ENCODE measurements at regions not wholly inside any gene's neighbourhood (a gene's known extent, or its start where the extent isn't known, plus 50 kb on each side); places are given as distances from the start of the nearest gene placed in this dataset.

DNA sequence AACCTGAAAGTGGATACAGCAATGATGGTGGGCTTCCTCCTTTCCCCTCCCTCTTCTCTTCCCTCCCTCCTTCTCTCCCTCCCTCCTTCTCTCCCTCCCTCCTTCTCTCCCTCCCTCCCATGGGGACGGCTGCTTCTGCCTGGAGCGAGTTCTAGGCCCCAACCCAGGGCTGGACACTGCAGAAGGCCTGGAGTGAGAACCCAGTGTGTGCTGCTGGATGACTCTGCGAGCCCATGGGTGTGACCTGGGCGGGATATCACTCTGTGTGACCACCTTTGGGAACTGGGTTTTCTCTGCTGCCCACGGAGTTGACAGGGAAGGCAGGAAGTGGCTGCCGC, 242.6 kb upstream of the GSE1 start:
- DNase-seq: no peak

DNA sequence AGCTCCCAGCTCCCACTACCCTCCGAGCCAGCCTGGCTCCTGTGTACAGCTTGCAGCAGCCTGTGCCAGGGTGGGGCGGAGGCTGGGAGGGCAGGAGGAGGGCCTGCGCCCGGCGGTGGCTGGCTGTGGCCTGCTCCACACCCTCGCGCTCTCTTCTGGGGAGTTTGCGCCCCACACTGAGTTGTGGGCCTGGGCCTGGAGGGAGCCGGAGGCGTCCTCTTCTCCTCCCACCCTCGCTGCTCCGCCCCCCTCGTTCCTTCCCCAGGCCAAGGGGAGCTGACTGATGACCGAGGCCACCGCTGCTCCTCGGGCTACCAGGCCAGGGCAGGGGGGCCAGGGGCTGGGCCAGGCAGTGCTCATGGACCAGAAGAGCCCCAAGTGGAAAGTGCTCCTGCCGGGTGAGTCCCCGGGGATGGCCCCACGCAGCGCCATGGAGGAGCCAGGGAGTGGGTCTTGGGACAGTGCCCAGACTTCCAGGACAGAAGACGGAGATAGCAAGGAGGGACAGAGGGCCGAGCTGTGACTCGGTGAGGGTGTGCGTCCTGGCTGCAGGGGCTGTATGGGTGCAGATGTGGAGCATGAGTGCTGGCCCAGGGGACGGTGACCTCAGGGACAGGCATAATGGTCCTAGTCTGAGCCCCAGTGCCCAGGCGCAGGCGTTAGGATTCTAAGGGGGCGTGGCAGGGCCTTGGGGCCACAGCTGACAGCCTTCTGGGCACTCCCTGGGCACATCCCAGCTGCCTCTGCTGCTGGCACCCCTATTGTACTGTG, 242.1 kb upstream of the GSE1 start:
- no peak for DNase-seq

DNA sequence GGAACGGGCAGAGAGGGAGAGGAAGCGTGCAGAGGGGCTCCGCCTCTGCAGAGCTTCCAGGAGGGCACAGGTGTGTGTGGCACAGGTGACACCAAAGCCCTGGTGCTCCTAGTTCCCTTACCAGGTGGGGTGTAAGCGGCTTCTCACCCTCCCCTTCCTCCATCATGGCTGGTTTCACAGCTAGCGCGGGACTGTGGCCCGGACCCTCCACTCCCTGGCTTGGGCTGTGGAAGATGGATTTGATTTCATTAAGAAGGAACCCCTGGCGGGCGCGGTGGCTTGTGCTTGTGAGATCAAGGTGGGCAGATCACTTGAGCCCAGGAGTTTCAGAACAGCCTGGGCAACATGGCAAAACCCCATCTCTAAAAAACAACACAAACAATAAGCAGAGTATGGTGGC, 241.2 kb upstream of the GSE1 start:
- DNase-seq: no peak

DNA sequence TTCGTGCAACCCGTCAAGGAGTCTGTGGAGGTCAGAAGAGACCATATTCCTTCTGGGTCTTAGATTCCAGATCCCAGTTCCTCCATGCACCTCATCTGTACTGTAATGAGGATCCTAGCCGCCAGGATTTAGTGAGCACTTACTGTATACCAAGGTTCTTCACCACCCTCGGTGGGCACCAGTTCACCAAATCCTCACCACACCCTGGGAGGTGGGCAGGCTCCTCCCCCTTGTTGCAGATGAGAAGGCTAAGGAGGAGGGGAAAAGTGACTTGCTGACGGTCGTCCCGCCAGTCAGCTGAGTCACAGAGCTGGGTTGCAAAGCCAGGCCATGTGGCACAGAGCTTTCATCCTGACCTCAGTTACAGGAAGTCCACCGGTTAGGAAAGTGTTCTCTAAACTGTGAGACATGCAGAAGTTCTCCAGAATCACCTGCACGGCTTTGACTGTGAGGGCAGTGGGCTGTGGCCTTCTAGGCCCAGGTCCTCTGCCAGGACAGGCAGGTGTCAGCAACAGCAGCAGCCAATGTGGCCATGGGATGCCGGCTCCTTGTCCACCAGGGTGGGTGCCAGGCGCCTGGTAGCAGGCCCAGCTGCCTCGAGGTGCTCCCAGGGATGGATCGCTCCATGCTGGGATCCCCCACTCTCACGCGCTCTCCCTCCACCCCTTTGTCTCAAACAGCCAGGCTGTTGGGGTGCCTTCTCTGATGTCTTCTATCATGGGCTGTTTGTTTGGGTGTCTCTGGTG, 240.3 kb upstream of the GSE1 start:
- peak; percentile 50 for DNase-seq

DNA sequence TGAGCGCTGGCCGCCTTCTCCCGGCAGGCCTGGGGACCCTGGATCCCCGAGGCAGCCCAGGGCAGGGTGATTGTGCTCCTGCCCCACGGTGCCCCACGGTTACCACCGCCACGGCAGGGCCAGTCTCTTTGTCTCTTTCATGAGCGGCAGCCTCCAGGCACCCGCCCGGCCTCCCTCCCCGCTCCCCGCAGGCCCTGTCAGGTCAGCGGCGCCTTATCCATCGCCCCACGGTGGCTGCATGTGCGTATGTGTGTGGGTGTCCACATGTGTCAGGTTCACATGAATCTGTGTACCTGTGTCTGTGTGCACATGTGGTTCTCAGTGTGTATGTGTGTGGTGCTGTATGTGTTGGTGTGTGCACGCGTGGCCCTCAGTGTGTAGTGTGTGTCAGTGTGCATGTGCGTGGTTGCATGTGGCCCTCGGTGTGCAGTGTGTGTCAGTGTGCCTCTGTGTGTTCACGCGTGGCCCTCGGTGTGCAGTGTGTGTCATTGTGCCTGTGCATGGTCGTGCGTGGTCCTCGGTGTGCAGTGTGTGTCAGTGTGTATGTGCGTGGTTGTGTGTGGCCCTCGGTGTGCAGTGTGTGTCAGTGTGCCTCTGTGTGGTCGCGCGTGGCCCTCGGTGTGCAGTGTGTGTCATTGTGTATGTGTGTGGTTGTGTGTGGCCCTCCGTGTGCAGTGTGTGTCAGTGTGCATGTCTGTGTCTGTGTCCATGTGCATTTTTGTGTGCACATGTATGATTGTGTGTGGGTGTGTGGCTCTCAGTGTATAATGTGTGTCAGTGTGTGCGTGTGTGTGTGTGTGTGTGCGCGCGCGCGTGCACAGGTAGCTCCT, 239.2 kb upstream of the GSE1 start:
- DNase-seq: no peak

DNA sequence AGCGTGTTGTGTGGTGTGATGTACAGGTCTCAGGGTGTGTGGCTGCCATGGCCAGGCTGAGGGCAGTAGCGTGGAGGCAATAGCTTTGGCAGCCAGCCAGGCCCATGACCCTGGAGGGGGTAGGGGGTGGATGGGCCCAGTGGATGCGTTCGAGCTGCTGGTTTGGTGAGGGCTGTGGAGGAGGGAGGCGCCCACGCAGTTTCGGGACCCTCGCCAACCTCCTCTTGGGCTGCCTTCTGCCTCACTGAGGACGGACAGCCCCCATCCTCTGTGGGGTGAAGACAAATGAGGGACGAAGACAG, 238.6 kb upstream of the GSE1 start:
- DNase-seq: no peak

DNA sequence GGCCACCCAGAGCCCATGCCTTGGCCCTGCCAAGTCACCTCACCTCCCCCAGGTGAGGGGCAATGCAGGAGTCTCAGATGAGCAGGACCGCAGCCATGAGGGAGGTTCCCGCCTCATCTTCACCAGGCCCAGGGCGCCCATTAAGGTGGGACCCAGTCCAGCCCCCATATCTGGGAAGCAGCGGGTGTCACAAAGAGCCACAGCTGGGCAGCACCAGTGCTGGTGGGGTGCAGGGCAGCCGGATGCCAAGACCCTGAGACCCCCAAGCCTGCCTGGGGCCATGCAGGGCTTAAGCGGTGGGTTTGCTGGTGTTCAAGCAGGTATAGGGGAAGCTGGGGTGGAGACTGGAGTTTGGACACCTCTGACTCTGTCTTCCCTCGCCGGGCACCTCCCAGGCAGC, 237.8 kb upstream of the GSE1 start:
- no peak for DNase-seq

DNA sequence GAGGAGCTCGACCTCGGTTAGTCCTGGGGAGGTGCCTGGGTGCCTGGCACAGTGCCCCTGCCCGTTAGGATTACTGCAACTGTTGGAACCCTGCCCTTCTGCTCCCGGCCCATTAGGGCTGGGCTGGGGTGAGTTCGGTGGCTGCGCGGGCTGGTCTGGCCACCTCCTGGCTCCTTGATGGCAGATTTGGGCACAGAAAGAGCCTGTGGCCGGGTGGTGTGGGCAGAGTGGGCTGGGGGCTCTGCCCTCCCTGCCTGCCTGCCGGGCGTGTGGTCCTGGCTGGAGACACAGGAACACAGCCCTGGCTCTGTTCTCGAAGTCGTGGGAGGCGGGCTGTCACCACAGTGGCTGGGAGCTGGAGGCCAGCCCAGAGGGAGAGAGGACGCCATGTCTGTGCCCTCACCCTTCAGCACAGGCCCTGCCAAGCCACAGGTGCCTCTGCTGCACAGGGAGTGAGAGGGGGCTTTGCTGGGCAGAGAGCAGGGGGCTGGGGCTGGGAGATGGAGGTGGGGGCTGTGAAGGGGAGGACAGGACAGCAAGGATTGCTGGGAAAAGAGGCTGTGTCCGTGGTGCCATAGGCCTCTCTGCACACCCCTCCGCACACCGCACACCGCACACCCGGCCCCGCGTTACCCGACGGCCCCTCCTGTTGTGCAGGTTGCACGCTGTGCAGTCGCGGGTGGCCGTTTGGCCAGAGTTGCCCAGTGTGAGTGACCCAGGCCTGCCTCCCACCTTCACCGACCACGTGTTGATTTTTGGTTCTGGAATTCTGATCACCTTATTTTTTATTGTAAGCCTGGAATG, 236.6 kb upstream of the GSE1 start:
- no peak for DNase-seq

DNA sequence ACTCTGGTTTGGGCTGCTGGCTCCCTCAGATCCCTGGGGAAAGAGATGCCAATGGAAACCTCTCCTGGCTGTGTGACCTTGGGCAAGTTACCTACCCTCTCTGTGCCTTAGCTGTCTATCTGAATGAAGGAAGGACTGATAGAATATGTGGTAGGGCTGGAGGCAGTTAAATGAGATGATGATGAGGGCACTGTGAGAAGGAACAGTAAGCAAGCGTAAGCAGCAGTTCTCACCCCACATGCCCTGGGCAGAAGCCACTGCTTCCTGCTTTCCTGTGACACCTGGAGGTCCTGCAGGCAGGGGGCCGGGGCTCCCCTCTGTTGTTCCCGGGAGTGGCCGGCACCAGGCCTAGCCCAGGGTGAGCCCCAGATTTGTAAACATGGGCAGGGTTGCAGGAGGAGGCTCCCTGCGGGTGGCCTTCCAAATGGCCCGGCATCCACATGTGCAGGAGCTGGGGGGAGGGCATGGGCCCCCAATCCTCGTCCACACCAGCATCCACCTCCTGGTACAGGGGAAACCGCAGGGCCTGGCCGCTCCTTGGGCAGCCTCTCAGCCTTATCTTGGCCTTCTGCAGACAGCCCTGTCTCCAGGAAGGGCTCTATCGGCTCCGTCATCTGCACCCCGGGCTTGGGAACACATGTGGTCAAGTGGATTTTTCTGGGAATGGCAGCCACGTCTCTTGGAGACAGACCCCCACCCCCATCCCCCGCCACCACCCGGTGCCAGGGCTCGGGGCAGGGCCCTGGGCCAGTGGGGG, 235.6 kb upstream of the GSE1 start:
- no peak for DNase-seq

DNA sequence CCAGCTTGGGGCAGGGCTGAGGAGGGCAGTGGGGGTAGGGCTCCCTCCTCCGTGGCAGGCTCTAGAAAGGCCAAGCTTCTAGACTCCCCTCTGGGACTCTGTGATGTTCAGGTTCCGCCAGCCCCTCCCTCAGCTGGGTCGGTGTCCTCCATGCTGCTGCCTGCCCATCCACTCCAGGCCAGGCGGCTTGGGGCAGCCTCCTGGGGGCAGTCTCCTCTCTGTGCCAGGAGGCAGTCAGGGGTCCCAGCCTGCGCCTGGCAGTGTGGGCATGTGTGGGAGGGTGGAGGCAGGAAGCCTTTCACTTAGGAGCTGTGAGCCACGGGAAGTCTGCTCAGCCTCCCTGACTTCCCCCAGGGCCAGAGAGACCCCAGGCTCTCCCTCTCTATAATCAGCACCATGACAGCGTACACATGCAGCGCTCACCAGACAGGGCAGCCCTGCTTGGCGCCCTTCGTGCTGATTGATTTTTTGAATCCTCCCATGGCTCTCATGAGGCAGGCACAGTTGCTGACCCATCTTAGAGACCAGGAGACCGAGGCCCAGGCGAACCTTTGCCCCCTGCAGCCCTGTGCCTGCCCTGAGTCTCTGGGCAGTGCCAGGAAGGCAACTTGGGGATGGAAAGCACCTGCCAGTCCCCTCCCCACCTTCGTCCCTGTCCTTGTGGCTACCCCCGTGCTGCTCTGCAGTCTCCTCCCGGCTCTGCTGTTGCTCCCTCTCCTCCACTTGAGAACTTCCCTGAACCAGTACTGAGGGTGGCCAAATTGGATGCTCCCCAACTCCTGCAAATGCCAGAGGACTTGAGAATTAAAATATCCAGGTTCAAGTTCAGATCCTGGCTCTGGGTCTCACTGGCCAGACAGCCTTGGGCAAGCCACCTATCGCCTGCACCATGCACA, 234.7 kb upstream of the GSE1 start:
- no peak for DNase-seq

DNA sequence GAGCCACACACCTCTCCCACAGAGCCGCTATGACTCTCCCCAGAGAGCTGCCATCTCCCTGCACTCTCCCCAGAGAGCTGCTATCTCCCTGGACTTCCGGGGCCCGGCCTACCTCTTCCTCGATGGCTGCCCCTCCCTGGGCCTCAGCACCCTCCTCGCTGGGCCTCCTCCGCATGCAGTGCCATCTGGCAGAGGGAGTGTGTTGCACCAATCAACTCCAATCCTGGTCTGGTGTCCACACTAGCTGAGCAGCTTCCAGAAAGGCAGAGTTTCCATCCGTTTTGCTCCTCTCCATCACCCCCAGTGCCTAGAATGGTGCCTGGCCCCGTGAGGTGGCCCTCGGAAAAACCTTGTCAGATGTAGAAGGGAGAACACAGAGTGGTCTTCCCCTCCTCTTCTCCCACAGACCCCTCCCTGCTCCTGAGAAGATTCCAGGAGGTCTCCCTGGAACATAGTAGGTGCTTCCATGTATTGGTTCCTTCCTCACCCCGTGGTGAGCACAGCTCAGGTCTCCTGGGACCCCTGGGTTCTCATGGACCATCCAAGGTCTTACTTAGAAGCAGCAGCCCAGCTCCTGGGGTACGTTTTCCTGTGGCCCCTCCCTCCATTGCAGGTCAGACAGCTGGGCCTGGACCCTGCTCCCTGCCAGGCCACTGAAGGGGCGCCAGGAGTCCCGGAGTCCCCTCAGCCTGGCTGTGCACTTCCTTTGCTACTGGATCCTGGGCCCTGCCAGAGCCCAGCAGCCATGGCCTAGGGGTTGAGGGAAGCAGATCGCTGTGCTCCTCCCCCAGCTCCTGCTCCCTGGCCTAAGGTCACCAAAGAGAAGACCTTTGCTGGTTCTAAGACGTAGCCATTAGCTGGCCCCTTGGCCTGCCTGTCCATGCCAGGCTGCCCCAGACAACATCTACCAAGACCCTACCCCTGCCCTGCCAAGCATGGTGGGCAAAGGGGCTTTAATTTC, 233.8 kb upstream of the GSE1 start:
- DNase-seq: no peak

DNA sequence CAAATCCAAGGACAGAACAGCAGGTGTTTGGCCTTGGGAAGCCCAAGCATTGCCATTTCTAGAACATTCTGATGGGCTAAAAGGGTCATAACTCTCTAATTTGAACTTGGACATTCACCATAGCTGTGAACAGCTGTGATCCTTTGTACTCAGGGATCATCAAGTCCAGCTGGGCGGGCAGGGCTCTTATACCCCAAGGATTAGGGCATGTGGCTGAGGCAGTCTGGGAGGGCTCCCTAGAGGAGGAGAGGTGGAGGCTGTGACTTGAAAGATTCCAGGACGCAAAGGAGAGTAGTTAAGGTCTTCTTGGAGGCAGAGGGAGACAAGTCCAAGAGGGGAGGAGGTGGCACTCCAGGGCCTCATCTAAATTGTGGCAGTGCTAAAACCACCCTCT, 233.1 kb upstream of the GSE1 start:
- DNase-seq: no peak

DNA sequence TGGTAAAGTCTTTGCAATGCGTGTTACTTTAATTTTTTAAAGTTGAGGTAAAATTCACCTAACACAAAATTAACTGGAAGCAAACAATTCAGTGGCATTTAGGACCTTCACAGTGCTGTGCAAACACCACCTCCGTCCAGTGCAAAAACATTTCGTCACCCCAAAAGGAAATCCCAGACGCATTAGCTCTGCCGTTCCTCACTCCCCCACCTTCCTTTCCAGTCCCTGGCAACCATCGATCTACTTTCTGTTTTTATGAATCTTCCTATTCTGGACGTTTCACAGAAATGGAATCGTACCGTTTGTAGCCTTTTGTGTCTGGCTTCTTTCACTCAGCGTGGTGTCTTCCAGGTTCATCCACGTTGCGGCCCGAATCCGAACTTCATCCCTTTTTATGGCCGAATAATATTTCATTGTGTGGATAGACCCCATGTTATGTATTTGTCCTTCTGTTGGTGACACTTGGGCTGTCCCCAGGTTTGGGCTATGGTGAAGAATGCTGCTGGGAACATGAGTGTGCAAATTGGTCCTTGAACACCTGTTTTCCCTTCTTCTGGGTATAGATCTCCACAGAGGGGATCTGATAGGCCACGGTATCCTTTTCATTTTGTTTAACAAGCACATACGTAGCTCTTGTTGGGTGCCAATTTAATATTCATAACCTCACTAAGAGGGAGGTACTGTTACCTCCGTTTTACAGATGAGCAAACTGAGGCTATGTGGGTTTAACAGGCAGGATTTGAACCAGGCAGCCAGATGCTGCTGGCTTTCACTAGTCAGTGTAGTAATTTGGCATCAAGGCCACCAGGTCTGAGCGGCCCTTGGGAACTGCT, 232.0 kb upstream of the GSE1 start:
- no peak for DNase-seq

DNA sequence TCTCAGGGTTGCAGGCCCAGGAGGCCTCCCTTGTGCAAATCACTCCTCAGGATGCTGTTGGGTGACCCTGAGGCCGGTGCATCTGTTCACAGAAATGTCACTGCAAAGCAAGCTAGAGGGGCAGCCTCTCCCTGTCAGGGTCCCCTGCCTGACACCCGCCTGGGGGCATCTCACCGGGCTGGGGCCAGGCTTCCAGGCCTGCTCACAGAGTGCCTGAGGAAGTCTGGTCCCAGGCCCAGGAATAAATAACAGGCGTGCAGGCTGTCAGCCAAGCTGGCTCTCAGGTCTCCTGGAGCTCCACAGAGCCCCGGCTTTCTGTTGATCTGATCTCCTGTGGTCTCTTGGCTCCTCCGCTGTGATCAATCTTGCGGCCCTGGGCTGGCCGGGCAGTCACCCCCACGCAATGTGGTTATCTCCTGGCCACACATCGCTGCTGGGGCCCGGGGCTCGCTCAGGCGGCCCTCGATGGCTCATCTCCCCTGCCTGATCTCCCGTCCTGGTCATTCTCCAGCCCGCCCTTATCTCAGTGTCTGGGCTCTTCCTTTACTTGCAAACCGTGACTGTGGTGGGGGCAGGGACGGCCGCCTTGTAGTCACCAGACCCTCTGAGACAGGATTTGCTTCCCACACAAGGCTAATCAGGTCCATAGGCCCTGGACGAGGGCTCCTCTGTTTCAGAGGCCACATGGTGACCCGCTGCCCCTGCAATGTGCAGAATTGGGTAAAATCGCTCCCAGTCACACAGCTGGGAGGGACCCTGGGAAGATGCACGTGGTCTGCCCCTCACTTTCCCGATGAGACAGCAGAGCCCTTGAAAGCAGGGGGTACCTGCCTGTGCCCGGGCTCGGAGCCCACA, 231.2 kb upstream of the GSE1 start:
- DNase-seq: no peak

DNA sequence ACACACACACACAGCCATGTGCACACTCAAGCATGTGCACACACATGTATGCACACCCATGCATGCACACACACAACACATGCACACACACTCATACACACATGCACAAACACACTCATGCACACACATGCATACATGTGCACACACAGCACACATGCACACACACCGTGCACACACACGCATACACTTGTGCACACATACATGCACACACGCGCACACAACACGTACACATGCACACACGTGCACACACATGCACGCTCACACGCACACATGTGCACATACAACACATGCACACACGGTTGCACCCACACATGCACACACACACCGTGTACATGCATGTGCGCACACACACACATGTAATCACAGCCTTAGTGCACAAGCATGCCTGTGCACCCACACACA, 230.4 kb upstream of the GSE1 start:
- DNase-seq: no peak

DNA sequence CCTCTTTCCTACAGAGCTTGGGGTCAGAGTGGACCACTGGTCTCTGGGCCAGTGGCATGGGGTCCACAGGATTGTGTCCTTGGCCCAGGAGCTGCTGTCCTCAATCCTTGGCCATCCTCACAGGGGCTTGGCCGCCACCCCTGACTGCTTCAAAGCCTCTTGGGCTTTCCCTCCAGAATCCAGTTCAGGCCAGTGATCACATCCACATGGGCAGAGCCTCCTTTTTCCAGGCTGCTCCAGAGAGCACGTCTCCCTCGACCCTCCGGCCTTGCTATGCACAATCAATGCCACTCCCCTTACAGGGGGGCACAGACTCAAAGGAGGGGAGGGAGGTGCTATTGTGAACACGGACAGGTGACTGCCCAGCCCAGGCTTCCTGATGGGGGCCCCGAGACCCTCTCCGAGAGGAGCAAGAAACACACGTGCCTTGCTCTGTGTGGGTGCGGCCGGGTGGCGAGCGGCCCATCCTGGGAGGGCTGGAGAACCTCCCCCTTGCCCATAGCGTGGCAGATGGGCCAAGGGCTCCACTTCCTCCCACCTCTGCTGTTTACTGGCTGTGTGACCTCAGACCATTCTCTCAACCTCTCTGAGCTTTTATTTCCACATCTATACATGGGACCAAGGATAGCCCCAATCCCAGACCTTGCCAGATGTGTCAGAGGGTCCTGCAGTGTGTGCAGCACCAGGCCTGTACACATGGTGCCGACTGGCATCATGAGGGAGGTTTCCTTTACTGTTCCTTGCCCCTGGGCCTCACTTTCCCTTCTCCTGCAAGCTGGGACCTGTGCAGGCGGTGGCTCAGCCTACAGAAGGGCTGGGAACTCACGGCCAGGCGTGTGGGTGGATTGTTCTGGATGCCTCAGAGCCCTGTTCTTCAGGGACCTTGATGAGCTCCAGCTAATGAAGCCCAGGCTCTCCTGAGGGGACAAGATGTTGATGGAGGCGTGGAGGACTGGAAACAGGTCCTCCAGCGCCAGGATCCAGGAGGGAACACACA, 229.0 kb upstream of the GSE1 start:
- no peak for DNase-seq
